Head of caudate nucleus (tissue), 42 donors: ENCODE measurements at regions not wholly inside any gene's neighbourhood (a gene's known extent, or its start where the extent isn't known, plus 50 kb on each side); places are given as distances from the start of the nearest gene placed in this dataset.

Source experiments
- DNase-seq, 42 donors: peaks; one replicate each; pipeline versions ENCODE4 v3.0.0 to v3.0.0-alpha.2; 2020 to 2021; ENCODE audit warnings: mixed read lengths in 7 of 42
- intact Hi-C: fragments of 100-400 bp; cut with DNase I; formaldehyde crosslinking; loops from one replicate; pipeline ENCODE4 v1.15.0; 2022

- peak in 10 of 42 donors; percentile 1 to 57 (median 22) for DNase-seq
- intact Hi-C loops: no loop called here
These were observed 407.9 kb downstream of the PCDH18 start for GRCh38 chr4:137124278-137124932.

DNA sequence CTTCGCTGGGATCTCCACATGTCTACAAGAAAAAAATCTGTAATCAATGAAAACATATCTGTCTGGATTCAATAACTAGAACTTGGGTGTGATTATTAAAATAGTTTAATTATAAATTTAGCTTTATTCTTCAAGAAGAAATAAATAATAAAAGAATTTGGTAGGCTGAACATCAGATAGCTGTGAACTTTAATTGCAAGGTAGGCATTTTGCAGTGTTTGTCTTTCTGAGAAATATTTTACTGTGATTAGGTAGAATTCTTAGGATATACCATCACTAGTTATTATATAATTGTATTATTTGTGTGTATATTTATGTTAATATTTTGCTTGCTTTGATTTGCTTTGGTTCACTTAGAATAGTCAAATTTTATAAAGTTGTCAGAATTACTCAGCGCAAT lies 409.4 kb downstream of the PCDH18 start:
- DNase-seq: no peak
- intact Hi-C loops: no loop called here

DNA sequence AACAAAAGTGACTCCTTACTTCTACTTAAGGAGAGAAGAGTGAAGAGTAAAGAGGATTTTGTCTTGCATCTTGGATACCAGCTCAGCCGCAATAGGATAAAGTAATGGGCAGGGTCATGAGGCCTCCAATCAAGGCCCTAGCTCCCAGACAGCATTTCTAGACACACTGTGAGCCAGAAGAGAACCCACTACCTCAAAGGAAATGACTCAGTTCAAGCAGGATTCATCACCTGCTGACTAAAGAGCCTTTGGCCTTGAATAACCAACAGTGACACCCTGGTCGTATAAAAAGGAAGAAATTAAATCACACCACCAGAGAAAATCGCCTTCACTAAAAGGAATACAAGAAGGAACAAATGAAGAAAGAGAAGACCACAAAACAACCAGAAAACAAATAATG lies 416.1 kb downstream of the PCDH18 start:
- no peak for DNase-seq
- intact Hi-C loops: no loop called here

- intact Hi-C loops: no loop called here
- DNase-seq: no peak
These were observed 425.6 kb downstream of the PCDH18 start for GRCh38 chr4:137106733-137107132.

DNA sequence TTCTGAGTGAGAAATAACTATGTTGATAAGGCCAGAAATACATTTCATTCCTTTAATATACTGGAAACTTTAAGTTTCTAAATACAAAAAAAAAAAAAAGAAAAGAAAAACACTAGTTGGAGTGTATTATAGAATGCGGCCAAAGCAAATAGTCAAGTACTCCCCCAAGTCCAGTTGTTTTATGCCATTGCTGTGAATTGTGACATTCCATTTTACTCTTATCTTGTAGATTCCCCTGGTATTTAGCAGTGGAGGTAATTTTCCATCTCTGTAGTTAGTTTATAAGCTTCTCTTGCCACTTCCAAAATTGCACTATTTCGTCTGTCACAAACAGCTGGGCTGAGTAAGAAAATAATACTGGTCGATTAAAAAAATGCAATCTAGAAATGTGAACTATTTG lies 426.0 kb downstream of the PCDH18 start:
- intact Hi-C loops: no loop called here
- DNase-seq: no peak

- DNase-seq: no peak
- intact Hi-C loops: no loop called here
These were observed 441.3 kb downstream of the PCDH18 start for GRCh38 chr4:137090951-137091350.

DNA sequence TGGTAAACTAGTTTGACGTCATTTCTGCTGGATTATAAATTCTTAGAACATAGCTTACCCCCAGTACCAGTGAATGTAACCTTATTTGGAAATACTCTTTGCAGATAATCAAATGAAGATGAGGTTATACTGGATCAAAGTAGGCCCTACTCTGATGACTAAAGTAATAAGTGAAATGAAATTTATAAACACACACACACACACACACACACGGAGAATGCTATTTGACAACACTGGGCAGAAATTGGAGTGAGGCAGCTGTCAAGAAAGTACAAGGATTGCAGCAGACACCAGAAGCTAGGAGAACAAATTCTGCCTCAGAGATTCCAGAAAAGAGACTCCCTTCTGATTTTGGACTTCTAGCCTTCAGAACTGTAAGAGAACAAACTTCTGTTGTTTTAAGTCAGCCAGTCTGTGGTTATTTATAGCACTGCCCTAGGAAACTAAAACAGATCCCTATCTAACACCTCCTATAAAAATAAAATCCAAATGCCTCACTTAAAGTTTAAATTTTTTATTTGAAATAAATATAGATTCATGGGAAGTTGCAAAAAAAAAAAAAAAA lies 448.6 kb downstream of the PCDH18 start:
- intact Hi-C loops: no loop called here

GRCh38 chr4:137082061-137082460 lies 450.2 kb downstream of the PCDH18 start:
- DNase-seq: no peak
- intact Hi-C loops: no loop called here

More for the DNA sequence above, 448.6 kb downstream of the PCDH18 start:
- DNase-seq: no peak

GRCh38 chr4:137076908-137077307 lies 455.4 kb downstream of the PCDH18 start:
- DNase-seq: no peak
- intact Hi-C loops: no loop called here

GRCh38 chr4:137075586-137075985 lies 456.7 kb downstream of the PCDH18 start:
- DNase-seq: no peak
- intact Hi-C loops: no loop called here

DNA sequence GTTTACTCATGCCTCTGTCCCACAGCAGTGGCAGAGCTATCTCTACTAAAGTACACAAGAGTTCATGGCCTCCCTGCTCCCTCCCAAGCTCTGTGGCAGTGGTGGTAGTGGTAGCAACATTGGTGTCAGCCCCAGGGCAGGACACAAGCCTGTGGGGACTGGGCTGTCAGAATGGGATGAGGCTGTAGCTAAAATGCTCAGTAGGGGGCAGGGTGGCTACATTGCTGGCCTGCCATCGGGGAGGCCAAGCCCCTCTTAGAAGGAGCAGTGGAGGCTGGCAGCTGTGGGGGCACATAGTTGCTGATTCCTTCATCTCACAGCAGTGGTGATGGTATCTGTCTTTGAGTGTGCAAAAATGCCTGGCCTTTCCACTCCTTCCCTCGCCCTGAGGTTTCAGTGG lies 461.7 kb downstream of the PCDH18 start:
- intact Hi-C loops: no loop called here

GRCh38 chr4:137069473-137069872 lies 462.8 kb downstream of the PCDH18 start:
- DNase-seq: no peak
- intact Hi-C loops: no loop called here

More for the DNA sequence above, 461.7 kb downstream of the PCDH18 start:
- DNase-seq: no peak

GRCh38 chr4:137067735-137068134 lies 464.6 kb downstream of the PCDH18 start:
- intact Hi-C loops: no loop called here
- no peak for DNase-seq

GRCh38 chr4:137065311-137065710 lies 467.0 kb downstream of the PCDH18 start:
- intact Hi-C loops: no loop called here

DNA sequence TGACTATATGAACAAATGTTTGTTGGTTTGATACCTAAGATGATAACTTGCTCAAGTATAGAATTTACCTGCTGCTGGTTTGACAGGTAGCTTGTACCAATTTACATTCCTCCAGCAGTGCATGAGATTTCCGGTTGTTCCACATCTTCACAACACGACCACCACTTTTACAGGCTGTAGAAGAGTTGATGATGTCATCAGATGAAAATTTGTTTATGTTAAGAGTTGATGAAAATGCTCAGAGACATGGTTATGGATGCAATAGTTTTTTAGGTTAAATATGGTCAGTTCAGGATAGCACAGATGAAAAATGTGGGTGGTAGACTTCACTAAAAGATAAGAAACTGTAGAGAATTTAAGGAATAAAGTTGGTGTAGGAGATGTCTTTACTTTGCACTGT lies 468.3 kb downstream of the PCDH18 start:
- DNase-seq: no peak
- intact Hi-C loops: no loop called here

More at GRCh38 chr4:137065311-137065710, 467.0 kb downstream of the PCDH18 start:
- no peak for DNase-seq

DNA sequence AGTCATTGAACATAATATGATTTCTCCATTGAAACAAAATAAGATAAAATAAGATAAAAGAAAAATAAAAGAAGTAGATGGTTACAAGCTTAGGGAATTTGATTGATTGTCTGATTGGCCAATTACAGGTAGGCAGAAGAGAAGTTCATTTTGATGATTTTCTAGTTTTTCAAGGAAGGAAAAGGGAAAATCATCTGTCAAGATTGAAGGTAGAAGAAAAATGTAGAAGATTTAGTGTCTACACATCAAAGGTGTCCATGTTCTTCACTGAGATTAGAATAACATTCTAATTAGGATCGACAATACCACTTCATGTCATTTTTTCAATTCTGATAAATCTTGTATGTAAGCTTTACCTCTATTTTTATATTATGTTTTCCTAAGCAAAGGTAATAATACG lies 489.1 kb downstream of the PCDH18 start:
- DNase-seq: no peak

DNA sequence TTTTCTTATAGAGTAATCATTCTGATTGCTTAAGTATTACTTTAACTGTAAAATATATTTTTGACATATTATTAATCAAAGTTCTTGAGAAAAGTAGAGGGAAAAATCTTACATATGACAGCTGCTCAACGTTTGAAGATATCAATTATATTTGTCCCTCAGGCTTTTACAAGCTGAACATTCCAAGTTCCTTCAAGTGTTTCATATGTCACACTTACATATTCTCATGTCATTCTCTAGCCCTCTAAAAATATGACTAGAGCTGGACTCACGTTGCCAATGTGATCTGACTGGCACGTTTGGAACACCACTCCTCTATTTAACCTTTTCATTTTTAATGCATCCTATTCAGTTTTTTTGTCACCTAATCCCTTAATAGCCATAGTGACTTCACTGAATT lies 492.9 kb downstream of the PCDH18 start:
- intact Hi-C loops: no loop called here
- DNase-seq: no peak

More for the DNA sequence above, 489.1 kb downstream of the PCDH18 start:
- intact Hi-C loops: no loop called here

DNA sequence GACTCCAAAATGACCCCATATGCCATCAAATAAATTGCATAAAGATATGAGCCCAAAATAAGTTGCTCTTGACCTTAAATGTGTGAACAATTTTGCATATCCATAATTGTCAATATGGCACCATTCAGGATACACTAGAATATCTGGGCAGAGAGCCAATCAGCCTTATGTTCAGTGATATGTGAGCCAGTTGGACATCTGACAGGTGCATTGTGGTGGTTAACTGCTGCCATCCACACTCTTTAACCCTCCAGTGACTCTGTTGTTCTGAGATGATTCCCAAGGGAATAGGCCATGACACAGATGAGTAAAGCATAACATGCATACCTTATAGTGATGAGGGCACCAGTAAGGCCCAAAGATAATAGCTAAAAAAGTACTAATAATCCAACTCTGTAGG lies 500.1 kb downstream of the PCDH18 start:
- intact Hi-C loops: no loop called here
- DNase-seq: no peak

GRCh38 chr4:137029026-137029425 lies 503.3 kb downstream of the PCDH18 start:
- intact Hi-C loops: no loop called here
- DNase-seq: no peak

DNA sequence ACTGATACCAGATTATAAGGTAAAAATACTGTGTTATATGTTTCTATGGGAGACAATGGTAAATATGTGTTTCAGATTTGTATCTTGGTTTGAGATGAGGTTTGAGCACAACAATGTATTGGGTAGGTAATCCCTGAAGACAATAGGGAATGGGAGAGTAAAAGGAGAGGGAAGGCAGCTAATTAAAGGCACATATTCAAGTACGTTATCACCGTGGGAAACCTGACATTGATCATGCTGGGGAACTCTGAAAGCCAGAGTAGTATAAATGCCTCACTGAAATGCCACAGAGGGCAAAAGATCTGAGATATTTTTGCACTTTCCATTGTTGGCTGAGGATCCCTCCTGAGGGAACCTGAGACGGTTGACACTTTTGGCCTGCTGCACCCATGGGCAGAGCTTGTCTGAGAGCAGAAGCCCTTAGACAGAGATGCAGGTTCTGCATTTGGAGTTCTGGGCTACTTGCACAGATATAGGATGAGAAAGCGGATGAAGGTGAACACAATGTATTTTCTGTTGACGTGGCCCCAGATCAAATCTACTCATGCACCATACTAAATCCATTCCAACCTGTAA lies 506.7 kb downstream of the PCDH18 start:
- DNase-seq: no peak
- intact Hi-C loops: no loop called here
